A673 (cell line): ENCODE measurements at regions not wholly inside any gene's neighbourhood (a gene's known extent, or its start where the extent isn't known, plus 50 kb on each side); places are given as distances from the start of the nearest gene placed in this dataset.

ENCODE experiments used
- EZH2 ChIP-seq: fragments of 200-600 bp; sonication (generic); IDR thresholded peaks from 2 replicates; pipeline ENCODE4 v1.6.1; 2017; ENCODE audit warnings: borderline replicate concordance, low read depth, mild to moderate bottlenecking, mixed read lengths, antibody characterized with exemption, low read length; ENCODE audit not compliant: poor library complexity, severe bottlenecking
- TF ChIP-seq, protein P1 (sequence below): fragments of 300-800, 200-600 bp; sonication (generic); conservative IDR thresholded peaks from 2 replicates; pipeline ENCODE4 v1.5.1; 2017; ENCODE audit warnings: low read depth, mild to moderate bottlenecking, antibody characterized with exemption, low read length, moderate library complexity, mixed read lengths

DNA sequence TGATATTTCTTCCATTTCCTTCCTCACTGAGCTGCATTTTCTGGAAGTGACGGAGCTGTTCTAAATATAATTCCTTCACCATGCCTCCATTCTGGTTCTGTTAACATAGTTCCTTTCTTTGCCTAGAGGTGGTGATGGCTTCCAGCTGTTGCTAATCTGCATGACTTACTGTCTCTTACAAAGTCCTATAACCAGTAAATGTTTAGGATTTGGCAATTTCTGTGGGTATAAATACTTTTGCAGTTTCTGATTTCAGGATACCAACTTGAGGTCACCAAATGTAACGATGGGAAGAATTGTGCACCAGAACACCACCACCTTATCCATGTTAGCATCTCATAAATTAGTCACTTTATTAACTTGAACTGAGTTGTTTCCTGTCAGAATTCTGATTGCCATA lies 101.7 kb upstream of the FN1 start:
- TF ChIP-seq, protein P1, sequence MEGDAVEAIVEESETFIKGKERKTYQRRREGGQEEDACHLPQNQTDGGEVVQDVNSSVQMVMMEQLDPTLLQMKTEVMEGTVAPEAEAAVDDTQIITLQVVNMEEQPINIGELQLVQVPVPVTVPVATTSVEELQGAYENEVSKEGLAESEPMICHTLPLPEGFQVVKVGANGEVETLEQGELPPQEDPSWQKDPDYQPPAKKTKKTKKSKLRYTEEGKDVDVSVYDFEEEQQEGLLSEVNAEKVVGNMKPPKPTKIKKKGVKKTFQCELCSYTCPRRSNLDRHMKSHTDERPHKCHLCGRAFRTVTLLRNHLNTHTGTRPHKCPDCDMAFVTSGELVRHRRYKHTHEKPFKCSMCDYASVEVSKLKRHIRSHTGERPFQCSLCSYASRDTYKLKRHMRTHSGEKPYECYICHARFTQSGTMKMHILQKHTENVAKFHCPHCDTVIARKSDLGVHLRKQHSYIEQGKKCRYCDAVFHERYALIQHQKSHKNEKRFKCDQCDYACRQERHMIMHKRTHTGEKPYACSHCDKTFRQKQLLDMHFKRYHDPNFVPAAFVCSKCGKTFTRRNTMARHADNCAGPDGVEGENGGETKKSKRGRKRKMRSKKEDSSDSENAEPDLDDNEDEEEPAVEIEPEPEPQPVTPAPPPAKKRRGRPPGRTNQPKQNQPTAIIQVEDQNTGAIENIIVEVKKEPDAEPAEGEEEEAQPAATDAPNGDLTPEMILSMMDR: no peak
- TF ChIP-seq EZH2: no peak
